AG08396 (cell line): ENCODE measurements at regions not wholly inside any gene's neighbourhood (a gene's known extent, or its start where the extent isn't known, plus 50 kb on each side); places are given as distances from the start of the nearest gene placed in this dataset.

ENCODE experiments used
- DNase-seq: peaks from one replicate; pipeline ENCODE4 v3.0.0; 2012; ENCODE audit warnings: low spot score, mixed read lengths

DNA sequence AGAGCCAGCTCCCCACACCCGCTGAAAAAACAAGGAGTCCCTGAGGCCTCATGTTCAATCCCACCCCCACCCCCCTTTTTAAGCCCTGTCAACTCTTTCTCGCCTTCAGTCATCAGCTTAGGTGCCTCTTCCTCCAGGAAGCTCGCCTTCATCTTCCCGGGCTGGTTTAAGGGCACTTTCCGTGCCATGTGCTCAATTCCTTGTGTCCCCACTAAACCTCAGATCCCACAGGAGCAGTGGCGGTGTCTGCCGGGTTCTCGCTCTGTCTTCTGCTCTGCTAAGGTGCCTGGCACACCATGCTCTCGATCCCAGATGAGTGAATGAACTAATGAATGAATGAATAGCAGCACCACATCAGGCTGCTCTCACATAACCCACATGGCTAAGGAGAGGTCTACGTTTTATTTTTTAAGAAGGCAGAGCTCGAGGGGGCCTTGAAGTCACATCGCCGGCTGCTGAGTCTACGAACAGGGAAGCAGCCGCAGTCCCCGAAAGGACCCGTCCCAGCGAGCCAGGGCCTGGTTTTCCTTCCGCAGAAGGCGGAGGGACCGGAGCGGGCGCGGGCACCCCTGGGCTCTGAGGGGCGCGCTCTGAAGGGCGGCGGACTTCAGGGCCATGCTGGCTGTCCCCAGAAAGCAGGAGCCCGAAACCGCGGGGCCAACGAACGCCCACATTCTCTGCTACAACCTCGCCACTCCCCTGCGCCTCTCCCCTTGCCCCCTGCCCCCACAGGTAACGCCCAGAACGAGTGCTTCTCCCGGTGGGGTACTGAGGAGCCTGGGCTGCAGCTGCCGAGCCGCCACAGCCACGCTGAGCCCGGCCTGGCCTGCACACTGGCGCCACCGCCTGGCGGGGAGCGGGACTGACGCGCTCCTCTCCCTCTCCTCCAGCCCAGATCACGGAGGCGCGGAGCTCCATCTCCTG lies 73.4 kb upstream of the KCNMA1 start:
- DNase-seq: peak; percentile 88

DNA sequence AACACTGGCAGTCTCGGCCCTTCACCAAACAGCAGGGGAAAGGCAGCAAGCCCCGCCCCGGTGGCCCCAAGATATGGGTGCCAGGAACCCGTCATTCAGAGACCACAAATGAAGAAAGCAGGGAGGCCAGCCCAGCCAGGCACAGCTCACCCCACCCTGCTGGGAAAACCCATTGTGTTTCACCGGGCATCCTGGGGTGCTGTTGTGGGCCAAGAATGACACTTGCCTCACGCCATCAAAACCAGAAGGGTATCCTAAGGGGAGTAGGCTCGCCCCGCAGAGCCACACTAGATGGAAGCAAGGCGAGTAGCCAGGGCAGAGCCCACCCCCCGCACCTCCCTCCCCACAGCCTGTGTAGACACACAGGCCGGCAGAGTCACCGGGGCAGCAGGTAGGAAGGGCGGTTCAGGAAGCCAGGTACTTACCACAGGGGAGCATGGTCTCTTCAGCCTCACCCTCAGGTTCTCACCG lies 72.5 kb upstream of the KCNMA1 start:
- no peak for DNase-seq

DNA sequence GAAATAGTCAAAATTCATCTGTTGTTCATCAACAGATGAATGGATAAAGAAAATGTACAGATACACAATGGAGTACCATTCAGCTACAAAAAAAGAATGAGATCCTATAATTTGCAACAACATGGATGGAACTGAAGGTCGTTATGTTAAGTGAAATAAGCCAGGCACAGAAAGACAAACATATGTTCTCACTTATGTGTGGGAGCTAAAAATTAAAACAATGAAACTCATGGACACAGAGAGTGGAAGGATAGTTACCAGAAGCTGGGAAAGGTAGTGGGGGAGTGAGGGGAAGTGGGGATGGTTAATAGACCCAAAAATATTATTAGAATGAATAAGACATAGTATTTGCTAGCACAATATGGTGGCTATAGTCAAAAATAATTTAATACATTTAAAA lies 70.0 kb upstream of the KCNMA1 start:
- DNase-seq: no peak

DNA sequence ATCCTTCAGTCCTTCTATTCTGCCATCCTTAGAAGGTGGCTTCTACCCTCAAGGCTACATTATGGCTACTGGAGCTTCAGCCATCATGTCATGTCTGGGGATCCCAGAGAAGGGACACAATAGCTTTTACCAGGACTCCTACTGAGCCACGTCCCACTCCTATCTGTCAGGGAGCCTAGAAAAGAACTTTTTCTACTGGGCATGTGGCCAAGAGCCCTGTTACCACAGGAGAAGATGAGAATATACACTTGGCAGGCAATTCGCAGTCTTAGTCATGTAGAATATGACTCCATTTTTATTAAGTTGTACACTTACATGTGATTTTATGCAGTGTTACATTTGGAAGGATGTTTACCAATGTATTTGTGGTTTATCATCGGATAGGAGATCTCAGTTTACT lies 64.6 kb upstream of the KCNMA1 start:
- peak; percentile 73 for DNase-seq

DNA sequence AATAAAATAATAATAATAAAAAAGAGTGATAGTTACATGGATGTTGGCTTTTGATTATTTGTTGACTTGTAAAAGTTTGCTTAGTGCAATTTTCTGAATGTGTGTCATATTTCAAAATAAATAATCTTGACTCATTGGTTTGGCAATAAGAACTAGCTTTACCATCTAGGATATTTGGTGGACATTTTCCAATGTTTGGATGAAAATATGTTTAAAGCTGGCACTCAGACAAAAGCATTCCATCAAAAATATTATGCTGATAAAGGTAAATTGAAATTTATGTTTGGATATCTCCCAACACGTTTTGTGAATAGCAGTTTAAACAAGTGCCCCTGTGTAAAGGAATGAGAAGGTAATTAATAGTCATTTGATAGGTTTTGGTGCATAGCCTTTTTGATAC lies 62.5 kb upstream of the KCNMA1 start:
- no peak for DNase-seq

DNA sequence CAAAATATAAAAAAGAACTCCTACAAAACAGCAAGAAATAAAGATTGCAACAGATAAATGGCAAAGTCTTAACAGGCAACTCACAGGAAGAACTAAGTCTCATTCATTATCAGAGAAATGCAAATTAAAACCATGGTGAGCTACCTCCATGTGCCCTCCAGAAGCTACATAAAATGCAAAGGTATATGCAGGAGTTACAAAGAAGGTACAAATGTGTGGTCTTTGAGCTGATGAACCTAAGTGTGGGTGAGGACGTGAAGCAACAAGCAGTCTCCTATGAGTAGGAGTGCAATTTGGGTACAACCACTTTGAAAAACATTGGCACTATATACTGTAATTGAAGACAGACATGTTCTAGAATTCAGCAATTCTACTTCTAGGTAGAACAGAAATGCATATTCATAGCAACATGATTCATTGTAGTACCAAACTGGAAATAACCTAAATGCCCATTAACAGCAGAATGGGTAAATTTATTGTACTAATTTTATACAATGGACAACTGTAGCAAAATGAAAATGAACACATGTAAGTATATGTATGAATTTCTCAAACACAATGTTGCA lies 61.6 kb upstream of the KCNMA1 start:
- DNase-seq: no peak

DNA sequence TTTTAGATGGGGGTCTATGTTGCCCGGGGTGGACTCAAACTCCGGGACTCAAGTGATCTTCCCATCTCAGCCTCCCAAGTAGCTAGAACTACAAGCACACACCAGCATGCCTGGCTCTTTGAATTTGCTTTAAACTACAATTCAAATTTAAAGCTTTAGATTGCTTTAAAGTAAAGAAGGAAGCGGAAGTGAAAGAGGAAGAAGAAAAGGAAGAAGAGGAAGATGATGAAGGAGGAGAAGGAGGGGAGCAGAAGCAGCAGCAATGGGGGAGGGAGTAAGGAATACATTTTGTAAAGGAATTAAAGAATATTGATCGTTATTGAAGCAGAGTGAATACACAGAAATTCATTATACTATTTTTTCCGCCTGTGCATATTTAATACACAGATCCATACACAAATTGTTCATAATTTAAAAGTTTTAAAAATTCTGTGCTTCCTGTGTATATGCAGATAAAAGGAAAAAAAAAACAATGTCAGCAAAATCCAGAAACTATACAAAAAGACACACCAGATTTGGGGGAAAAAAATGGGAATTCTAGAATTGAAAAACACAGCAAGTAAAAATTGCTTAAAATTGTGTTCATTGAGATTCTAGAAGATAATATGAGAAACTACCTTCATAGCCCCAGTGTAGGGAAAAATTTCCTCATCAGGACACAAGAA lies 60.8 kb upstream of the KCNMA1 start:
- DNase-seq: no peak

DNA sequence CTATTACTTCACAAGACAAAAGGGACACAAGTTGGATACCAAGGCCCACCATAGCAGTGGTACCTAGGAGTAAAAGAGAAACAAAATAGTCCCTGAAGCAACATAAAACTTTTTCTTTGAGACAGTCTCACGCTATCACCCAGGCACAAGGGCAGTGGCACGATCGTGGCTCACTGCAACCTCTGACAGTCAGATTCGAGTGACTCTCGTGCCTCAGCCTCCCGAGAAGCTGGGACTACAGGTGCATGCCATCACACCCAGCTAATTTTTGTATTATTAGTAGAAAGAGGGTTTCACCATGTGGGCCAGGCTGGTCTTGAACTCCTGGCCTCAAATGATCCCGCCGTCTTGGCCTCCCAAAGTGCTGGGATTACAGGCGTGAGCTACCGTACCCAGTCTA lies 59.0 kb upstream of the KCNMA1 start:
- DNase-seq: no peak

DNA sequence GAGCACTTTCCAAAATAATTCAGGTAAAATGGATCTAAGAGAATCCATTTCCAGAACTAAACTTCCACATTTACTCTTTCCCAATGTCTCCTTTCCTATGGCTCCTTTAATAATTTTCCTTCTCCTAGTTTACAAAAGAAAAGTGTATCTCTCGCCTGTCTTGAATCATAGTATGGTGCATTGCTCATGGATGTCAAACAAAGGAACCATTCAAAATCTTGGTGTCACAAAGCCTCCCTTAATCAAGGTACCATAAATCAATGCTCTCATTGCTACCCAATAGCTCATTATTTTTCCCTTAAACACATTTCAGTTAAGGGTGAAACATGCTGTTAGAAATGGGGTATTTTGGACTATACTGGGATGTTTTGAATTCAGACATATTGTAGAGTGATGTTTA lies 57.6 kb upstream of the KCNMA1 start:
- no peak for DNase-seq

DNA sequence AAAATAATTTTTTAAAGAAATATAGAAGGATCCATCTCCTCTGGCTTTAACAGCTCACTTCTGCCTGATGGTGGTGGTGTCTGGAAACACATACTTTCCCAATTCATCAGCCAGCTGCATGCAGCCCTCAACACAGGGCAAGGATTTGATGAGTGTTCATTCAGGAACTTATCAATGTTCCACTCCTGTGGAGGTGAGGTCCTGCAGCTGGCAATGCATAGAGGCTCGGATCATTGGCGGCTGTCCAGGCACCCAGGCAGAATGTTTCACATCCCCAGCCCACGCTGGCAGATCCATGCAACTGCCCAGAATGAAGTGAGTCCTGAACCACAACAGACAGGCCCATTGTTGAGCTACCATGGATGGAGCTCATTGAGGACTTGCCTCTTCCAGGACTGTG lies 55.2 kb upstream of the KCNMA1 start:
- DNase-seq: peak; percentile 58

DNA sequence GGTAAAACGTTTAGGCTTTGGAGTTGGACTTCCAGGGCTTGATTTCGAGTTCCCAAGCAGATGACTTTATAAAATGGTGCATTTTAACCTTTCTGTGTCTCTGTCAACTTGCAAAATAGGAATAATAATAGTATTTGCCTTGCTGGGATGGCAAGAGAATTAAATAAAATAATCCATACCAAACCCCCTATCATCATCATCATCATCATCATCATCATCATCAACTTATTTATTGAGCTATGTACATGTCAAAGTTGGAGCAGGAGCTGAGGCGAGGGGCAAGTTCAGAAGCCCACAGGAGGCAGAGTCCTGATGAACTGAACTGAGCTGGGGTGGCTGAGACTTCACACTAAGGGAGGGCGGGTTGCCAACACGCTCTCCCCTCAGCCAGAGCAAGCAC lies 51.7 kb upstream of the KCNMA1 start:
- DNase-seq: no peak

DNA sequence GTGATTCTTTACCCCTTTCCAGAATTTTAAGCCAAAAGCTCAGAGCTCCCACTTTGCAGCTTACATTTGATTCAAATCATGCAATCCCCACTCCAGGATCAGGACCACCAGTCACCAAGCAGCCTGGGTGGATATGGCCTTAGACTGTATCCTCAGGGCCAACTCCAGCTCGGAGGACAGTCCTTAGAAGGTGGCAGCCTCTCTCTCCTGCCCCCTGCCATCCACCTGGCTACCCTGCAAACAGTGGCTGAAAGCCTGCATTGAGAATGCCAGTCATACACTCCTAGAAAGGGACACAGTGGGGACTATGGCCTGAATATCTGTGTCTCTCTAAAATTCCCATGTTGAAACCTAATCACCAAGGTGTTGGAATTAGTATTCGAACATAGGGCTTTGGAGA lies 50.0 kb upstream of the KCNMA1 start:
- no peak for DNase-seq
